Adrenal gland (tissue), 9 donors: ENCODE measurements at regions not wholly inside any gene's neighbourhood (a gene's known extent, or its start where the extent isn't known, plus 50 kb on each side); places are given as distances from the start of the nearest gene placed in this dataset.

Experiments
- DNase-seq, 7 donors: peaks; one replicate each; pipeline ENCODE4 v3.0.0-alpha.2; 2019 to 2020
- H3K27ac ChIP-seq, 5 donors: fragments of 200-600 bp; sonication (generic) in 4 of 5; 1 replicate in 3 of 5; 2 replicates in 2 of 5; pipeline versions ENCODE4 v1.5.1 to v1.8.0; 2016 to 2020; ENCODE audit warnings: mild to moderate bottlenecking in 1 of 5
- H3K27me3 ChIP-seq: fragments of 200-600 bp; 2 replicates; pipeline ENCODE4 v1.8.0; 2021
- H3K36me3 ChIP-seq, 2 donors: fragments of 200-600 bp; replicated peaks in 1 of 2; 1 replicate in 1 of 2; 2 replicates in 1 of 2; pipeline versions ENCODE4 v1.5.1 to v1.8.0; 2018 to 2022
- H3K4me1 ChIP-seq, 2 donors: fragments of 200-600 bp; replicated peaks in 1 of 2; 1 replicate in 1 of 2; 2 replicates in 1 of 2; pipeline versions ENCODE4 v1.5.1 to v1.8.0; 2018 to 2021
- H3K4me3 ChIP-seq, 4 donors: fragments of 200-600 bp; sonication (generic) in 3 of 4; one replicate each; pipeline ENCODE4 v1.5.1; 2016 to 2018
- H3K9me3 ChIP-seq, 3 donors: fragments of 200-600 bp; sonication (generic) in 1 of 3; replicated peaks in 1 of 3; 1 replicate in 2 of 3; 2 replicates in 1 of 3; pipeline versions ENCODE4 v1.5.1 to v1.8.0; 2016 to 2021
- CTCF ChIP-seq, 6 experiments: fragments of 450-650 bp in 4 of 6; fragments of 200-600 bp in 2 of 6; sonication (generic) in 1 of 6; IDR thresholded peaks; 1 replicate in 5 of 6; 2 replicates in 1 of 6; pipeline versions ENCODE4 v1.5.1 to v1.8.0; 2016 to 2021; ENCODE audit warnings: antibody characterized with exemption in 6 of 6, mild to moderate bottlenecking in 2 of 6, moderate library complexity in 1 of 6
- POLR2A ChIP-seq, 2 donors: fragments of 450-650 bp; IDR thresholded peaks; one replicate each; pipeline ENCODE4 v1.6.1; 2017; ENCODE audit warnings: antibody characterized with exemption in 2 of 2, mild to moderate bottlenecking in 2 of 2, moderate library complexity in 1 of 2
- WGBS, 4 donors: extraction: QIAGEN DNeasy Blood & Tissue Kit in 2 of 4; methylation state at CpG; one replicate each; pipeline versions ENCODE4 v1.1.5 to v1.1.7; 2013 to 2017; 5-methylcytosine and 5-hydroxymethylcytosine counted together
- intact Hi-C, 2 donors: fragments of 100-400 bp; cut with DNase I; formaldehyde crosslinking; loops; one replicate each; pipeline versions ENCODE4 v1.14.1 to v1.15.0; 2022 to 2023
- donor health status: healthy with polysubstance abuse.
- donor health status: Bipolar disorder and iron deficiency.
- donor health status: DM: yes; HTN: yes; CAD: no.
- donor health status: DM: no; HTN: no; CAD: no.
- donor health status: DM: no; HTN: no; CAD: no.

GRCh38 chr22:20641198-20641892 lies 132.6 kb upstream of the SERPIND1 start:
- Histone ChIP-seq H3K9me3 (no peaks in the 10 kb centered on the region), H3K4me1 (no peaks in the 10 kb centered on the region), H3K4me3 (no peak overlapping the region), H3K36me3 (no peaks in the 10 kb centered on the region), H3K27me3 (no peaks in the 10 kb centered on the region), H3K27ac (no peak overlapping the region)
- no peak for TF ChIP-seq POLR2A (IDR thresholded peaks at IDR 0.05)
- no peak for TF ChIP-seq CTCF (IDR thresholded peaks at IDR 0.05)
- intact Hi-C loops = no loop called here
- peak in 1 of 7 donors; percentile 14 for DNase-seq
- 77 to 86% (median 79%) methylated on average over 12 of the region's 12 CpGs for WGBS, 4 donors

GRCh38 chr22:20641919-20642579 lies 131.9 kb upstream of the SERPIND1 start:
- intact Hi-C loops = no loop called here
- peak in 1 of 7 donors; percentile 4 for DNase-seq
- Histone ChIP-seq H3K4me1 (no peaks in the 10 kb centered on the region), H3K36me3 (no peaks in the 10 kb centered on the region), H3K27me3 (no peaks in the 10 kb centered on the region), H3K27ac (no peak overlapping the region), H3K4me3 (no peak overlapping the region), H3K9me3 (no peaks in the 10 kb centered on the region)
- no peak for TF ChIP-seq CTCF (IDR thresholded peaks at IDR 0.05)
- no peak for TF ChIP-seq POLR2A (IDR thresholded peaks at IDR 0.05)
- 62 to 71% (median 63%) methylated on average over 5 of the region's 5 CpGs for WGBS, 4 donors

GRCh38 chr22:20642668-20643179 lies 131.2 kb upstream of the SERPIND1 start:
- WGBS, 4 donors = 68 to 79% (median 74%) methylated on average over 3 of the region's 3 CpGs
- Histone ChIP-seq H3K27me3 (no peaks in the 10 kb centered on the region), H3K4me1 (no peaks in the 10 kb centered on the region), H3K27ac (no peak overlapping the region), H3K36me3 (no peaks in the 10 kb centered on the region), H3K4me3 (no peak overlapping the region), H3K9me3 (no peaks in the 10 kb centered on the region)
- TF ChIP-seq POLR2A (IDR thresholded peaks at IDR 0.05) (no peak), CTCF (IDR thresholded peaks at IDR 0.05) (no peak)
- DNase-seq = no peak
- intact Hi-C loops = no loop called here

- Histone ChIP-seq H3K27ac (no peak overlapping the region), H3K27me3 (no peaks in the 10 kb centered on the region), H3K4me1 (no peaks in the 10 kb centered on the region), H3K4me3 (no peak overlapping the region), H3K36me3 (no peaks in the 10 kb centered on the region), H3K9me3 (no peaks in the 10 kb centered on the region)
- TF ChIP-seq POLR2A (IDR thresholded peaks at IDR 0.05) = no peak
- no peak for TF ChIP-seq CTCF (IDR thresholded peaks at IDR 0.05)
- 76 to 99% (median 89%) methylated on average over 3 of the region's 3 CpGs for WGBS, 4 donors
- DNase-seq = peak in 1 of 7 donors; percentile 7
- intact Hi-C loops = no loop called here
Measured at GRCh38 chr22:20644071-20644642, 129.8 kb upstream of the SERPIND1 start.
